ENCODE measurements at regions not wholly inside any gene's neighbourhood (a gene's known extent, or its start where the extent isn't known, plus 50 kb on each side); places are given as distances from the start of the nearest gene placed in this dataset.

DNA sequence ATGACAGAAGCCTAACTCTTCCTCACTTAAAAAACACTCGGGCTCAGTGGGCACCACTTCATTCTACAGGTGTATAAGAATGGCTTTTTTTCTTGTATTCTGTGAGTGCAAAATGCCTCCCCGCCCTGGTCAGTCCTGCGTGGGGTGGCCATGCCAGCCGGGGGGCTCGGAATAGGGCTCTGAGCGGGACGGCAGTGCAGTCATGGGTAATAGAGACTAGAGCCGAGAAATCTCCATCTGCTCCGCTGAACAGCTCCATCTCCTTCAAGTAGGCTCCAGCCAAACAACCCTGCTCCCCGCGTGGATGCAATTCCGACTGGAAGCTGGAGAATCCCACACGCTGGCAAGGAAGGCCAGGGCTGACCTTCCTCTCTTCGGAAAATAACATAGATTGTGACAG, 317.0 kb upstream of the IRX4 start:
- TF ChIP-seq, protein P1, sequence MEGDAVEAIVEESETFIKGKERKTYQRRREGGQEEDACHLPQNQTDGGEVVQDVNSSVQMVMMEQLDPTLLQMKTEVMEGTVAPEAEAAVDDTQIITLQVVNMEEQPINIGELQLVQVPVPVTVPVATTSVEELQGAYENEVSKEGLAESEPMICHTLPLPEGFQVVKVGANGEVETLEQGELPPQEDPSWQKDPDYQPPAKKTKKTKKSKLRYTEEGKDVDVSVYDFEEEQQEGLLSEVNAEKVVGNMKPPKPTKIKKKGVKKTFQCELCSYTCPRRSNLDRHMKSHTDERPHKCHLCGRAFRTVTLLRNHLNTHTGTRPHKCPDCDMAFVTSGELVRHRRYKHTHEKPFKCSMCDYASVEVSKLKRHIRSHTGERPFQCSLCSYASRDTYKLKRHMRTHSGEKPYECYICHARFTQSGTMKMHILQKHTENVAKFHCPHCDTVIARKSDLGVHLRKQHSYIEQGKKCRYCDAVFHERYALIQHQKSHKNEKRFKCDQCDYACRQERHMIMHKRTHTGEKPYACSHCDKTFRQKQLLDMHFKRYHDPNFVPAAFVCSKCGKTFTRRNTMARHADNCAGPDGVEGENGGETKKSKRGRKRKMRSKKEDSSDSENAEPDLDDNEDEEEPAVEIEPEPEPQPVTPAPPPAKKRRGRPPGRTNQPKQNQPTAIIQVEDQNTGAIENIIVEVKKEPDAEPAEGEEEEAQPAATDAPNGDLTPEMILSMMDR (conservative IDR thresholded peaks at IDR 0.05; ENCODE audit: low read depth, low read length) = no peak
- no peak for TF ChIP-seq EZH2 (IDR thresholded peaks at IDR 0.05; ENCODE audit: low read length, unreplicated experiment)
